Adrenal gland (tissue), 9 donors: ENCODE measurements at regions not wholly inside any gene's neighbourhood (a gene's known extent, or its start where the extent isn't known, plus 50 kb on each side); places are given as distances from the start of the nearest gene placed in this dataset.
"Not testable (repeated sequence)": the region's sequence is repeated elsewhere in the genome, so short reads cannot be mapped to it uniquely, and the experiment has no call there.

Experiments
- DNase-seq, 7 donors: peaks; one replicate each; pipeline ENCODE4 v3.0.0-alpha.2; 2019 to 2020
- H3K27ac ChIP-seq, 5 donors: fragments of 200-600 bp; sonication (generic) in 4 of 5; 1 replicate in 3 of 5; 2 replicates in 2 of 5; pipeline versions ENCODE4 v1.5.1 to v1.8.0; 2016 to 2020; ENCODE audit warnings: mild to moderate bottlenecking in 1 of 5
- H3K27me3 ChIP-seq: fragments of 200-600 bp; 2 replicates; pipeline ENCODE4 v1.8.0; 2021
- H3K36me3 ChIP-seq, 2 donors: fragments of 200-600 bp; replicated peaks in 1 of 2; 1 replicate in 1 of 2; 2 replicates in 1 of 2; pipeline versions ENCODE4 v1.5.1 to v1.8.0; 2018 to 2022
- H3K4me1 ChIP-seq, 2 donors: fragments of 200-600 bp; replicated peaks in 1 of 2; 1 replicate in 1 of 2; 2 replicates in 1 of 2; pipeline versions ENCODE4 v1.5.1 to v1.8.0; 2018 to 2021
- H3K4me3 ChIP-seq, 4 donors: fragments of 200-600 bp; sonication (generic) in 3 of 4; one replicate each; pipeline ENCODE4 v1.5.1; 2016 to 2018
- H3K9me3 ChIP-seq, 3 donors: fragments of 200-600 bp; sonication (generic) in 1 of 3; replicated peaks in 1 of 3; 1 replicate in 2 of 3; 2 replicates in 1 of 3; pipeline versions ENCODE4 v1.5.1 to v1.8.0; 2016 to 2021
- POLR2A ChIP-seq, 2 donors: fragments of 450-650 bp; IDR thresholded peaks; one replicate each; pipeline ENCODE4 v1.6.1; 2017; ENCODE audit warnings: antibody characterized with exemption in 2 of 2, mild to moderate bottlenecking in 2 of 2, moderate library complexity in 1 of 2
- WGBS, 4 donors: extraction: QIAGEN DNeasy Blood & Tissue Kit in 2 of 4; methylation state at CpG; one replicate each; pipeline versions ENCODE4 v1.1.5 to v1.1.7; 2013 to 2017; 5-methylcytosine and 5-hydroxymethylcytosine counted together
- intact Hi-C, 2 donors: fragments of 100-400 bp; cut with DNase I; formaldehyde crosslinking; loops; one replicate each; pipeline versions ENCODE4 v1.14.1 to v1.15.0; 2022 to 2023
- TF ChIP-seq, protein P1 (sequence below), 6 experiments: fragments of 450-650 bp in 4 of 6; fragments of 200-600 bp in 2 of 6; sonication (generic) in 1 of 6; IDR thresholded peaks; 1 replicate in 5 of 6; 2 replicates in 1 of 6; pipeline versions ENCODE4 v1.5.1 to v1.8.0; 2016 to 2021; ENCODE audit warnings: antibody characterized with exemption in 6 of 6, mild to moderate bottlenecking in 2 of 6, moderate library complexity in 1 of 6
- donor health status: healthy with polysubstance abuse.
- donor health status: Bipolar disorder and iron deficiency.
- donor health status: DM: yes; HTN: yes; CAD: no.
- donor health status: DM: no; HTN: no; CAD: no.
- donor health status: DM: no; HTN: no; CAD: no.

DNA sequence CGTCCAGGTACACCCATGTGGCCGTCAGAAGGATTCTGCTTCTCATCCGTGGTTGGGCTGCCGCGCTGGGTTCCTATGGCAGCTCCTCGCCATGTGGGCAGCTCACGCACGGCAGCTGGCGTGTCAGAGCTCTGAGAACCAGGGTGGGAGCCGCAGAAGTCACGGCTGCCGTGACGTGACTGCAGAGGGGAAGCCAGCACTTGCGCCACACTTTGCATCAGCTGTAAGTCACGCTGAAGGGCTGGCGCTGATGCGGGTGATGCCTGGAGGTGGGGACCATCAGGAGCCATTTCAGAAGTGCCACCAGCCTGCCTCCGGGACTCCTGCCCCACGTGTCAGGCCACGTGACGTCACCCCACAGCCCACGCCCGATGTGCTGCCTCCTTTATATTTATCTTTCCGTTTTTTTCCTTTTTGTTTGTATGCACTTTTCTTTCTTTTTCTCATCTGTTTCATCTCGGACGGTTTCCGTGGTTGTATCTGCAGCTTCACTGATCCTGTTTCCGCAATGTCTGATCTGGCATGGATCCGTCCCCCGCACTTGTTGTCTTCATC is 133.2 kb downstream of the IGLL1 start:
- no peaks in the 10 kb centered on the region for H3K27me3 ChIP-seq
- no peak for DNase-seq
- no peaks in the 10 kb centered on the region for H3K4me1 ChIP-seq
- no peak overlapping the region for H3K4me3 ChIP-seq
- H3K27ac ChIP-seq = no peak overlapping the region
- no peaks in the 10 kb centered on the region for H3K36me3 ChIP-seq
- H3K9me3 ChIP-seq = no peaks in the 10 kb centered on the region
- no peak for TF ChIP-seq POLR2A (IDR thresholded peaks at IDR 0.05)
- TF ChIP-seq, protein P1, sequence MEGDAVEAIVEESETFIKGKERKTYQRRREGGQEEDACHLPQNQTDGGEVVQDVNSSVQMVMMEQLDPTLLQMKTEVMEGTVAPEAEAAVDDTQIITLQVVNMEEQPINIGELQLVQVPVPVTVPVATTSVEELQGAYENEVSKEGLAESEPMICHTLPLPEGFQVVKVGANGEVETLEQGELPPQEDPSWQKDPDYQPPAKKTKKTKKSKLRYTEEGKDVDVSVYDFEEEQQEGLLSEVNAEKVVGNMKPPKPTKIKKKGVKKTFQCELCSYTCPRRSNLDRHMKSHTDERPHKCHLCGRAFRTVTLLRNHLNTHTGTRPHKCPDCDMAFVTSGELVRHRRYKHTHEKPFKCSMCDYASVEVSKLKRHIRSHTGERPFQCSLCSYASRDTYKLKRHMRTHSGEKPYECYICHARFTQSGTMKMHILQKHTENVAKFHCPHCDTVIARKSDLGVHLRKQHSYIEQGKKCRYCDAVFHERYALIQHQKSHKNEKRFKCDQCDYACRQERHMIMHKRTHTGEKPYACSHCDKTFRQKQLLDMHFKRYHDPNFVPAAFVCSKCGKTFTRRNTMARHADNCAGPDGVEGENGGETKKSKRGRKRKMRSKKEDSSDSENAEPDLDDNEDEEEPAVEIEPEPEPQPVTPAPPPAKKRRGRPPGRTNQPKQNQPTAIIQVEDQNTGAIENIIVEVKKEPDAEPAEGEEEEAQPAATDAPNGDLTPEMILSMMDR (IDR thresholded peaks at IDR 0.05) = no peak
- 91 to 95% (median 94%) methylated on average over 15 to 30 of the region's 30 CpGs for WGBS, 4 donors
- intact Hi-C loops = no loop called here

DNA sequence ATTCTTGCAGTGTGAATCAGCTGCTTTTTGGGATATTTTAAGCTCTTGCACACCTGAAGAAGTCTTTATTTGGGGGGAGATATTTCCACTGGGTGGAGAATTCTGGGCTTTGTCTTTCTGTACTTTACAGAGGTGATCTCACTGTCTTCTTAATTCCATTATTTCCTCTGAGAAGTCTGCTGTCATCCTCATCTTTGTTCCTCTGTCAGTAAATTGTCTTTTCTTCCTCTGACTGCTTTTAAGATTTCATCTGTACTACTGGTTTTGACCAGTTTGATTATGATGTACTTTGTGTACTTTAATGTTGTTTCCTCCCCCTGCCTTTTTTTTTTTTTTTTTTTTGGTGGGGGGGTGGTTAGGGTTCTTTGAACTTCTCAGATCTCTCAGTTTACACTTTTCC is 133.9 kb downstream of the IGLL1 start:
- DNase-seq, H3K36me3 ChIP-seq, H3K27me3 ChIP-seq, intact Hi-C loops, H3K4me3 ChIP-seq, H3K9me3 ChIP-seq, H3K27ac ChIP-seq, H3K4me1 ChIP-seq: not testable (repeated sequence)

DNA sequence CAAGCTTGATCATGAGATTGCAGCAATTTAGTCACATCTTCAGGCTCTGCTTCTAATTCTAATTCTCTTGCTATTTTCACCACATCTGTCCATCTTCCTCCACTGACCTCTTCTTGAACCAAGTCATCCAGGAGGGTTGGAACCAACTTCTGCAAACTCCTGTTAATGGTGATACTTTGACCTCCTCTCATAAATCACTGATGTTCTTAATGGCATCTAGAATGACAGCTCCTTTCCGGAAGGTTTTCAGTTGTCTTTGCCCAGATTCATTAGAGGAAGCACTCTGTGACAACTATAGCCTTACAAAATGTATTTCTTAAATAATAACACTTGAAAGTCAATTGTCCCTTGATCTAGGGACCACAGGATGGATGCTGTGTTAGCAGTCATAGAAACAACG is 136.2 kb downstream of the IGLL1 start:
- DNase-seq, H3K27ac ChIP-seq, H3K9me3 ChIP-seq, H3K4me1 ChIP-seq, H3K27me3 ChIP-seq, intact Hi-C loops, H3K36me3 ChIP-seq, H3K4me3 ChIP-seq: not testable (repeated sequence)
- 50 to 69% (median 54%) methylated on average over 1 to 2 of the region's 2 CpGs for WGBS, 4 donors

DNA sequence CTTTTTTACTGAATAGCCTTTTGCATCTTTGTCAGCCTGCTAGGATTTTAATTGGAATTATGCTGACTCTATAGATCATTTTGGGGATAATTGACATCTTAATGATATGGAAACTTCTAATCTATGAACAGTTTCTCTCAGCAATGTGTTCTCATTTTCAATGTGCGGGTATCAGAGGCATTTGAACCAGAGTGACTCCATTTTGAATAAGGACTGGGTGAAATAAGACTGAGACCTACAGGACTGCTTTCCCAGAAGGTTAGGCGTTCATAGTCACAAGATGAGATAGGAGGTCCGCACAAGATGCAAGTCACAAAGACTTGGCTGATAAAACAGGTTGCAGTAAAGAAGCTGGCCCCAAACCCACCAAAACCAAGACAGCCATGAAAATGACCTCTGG is 140.5 kb downstream of the IGLL1 start:
- H3K4me3 ChIP-seq, H3K27me3 ChIP-seq, H3K4me1 ChIP-seq, intact Hi-C loops, H3K36me3 ChIP-seq, H3K9me3 ChIP-seq, DNase-seq, H3K27ac ChIP-seq: not testable (repeated sequence)
- 87 to 90% (median 88%) methylated on average over 3 of the region's 3 CpGs for WGBS, 4 donors

DNA sequence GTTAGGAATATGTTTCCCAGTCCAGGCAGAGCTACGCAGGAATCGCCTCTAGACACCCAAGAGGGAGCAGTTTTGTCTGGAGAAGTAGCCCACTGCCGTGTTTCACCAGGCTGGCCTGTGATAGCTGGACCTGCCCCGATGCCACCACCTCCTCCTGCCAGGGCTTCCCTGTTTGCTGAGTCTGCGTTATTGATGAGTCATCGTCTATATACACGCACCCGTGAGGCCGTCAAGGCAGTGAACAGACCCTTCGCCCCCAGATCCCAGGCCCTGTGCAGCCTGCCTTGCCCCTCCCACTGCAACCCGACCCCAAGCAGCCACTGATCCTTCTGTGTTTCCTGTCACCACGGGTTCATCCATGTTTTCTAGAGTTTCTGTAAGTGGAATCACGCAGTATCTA is 141.9 kb downstream of the IGLL1 start:
- Histone ChIP-seq H3K27ac (no peak overlapping the region), H3K4me3 (no peak overlapping the region), H3K9me3 (no peaks in the 10 kb centered on the region), H3K36me3 (no peaks in the 10 kb centered on the region), H3K4me1 (no peaks in the 10 kb centered on the region), H3K27me3 (no peaks in the 10 kb centered on the region)
- intact Hi-C loops = no loop called here
- 42 to 74% (median 70%) methylated on average over 11 to 13 of the region's 13 CpGs for WGBS, 4 donors
- DNase-seq = no peak
- TF ChIP-seq POLR2A (IDR thresholded peaks at IDR 0.05) = no peak
- TF ChIP-seq, protein P1 (IDR thresholded peaks at IDR 0.05) = no peak

DNA sequence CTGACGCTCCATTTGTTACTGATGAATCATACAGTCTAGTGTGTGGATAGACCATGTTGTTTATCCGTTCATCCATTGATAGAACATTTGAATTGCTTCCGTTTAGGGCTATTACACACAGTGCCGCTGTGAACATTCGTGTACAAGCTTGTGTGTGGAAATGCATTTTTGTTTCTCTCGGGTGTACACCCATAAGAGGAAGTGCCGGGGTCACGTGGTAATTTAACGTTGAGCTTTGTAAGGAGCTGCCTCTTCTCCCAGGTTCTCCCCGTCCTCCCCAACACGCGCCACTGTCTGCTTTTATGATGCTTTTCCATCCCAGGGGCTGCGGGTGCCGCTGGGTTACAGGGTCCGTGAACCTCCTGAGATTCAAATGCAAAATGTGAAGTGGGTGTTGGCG is 142.3 kb downstream of the IGLL1 start:
- H3K27me3 ChIP-seq = no peaks in the 10 kb centered on the region
- no peak for TF ChIP-seq POLR2A (IDR thresholded peaks at IDR 0.05)
- TF ChIP-seq, protein P1 (IDR thresholded peaks at IDR 0.05) = no peak
- H3K36me3 ChIP-seq = no peaks in the 10 kb centered on the region
- H3K4me1 ChIP-seq = no peaks in the 10 kb centered on the region
- WGBS, 4 donors = 87 to 89% (median 89%) methylated on average over 16 of the region's 16 CpGs
- H3K4me3 ChIP-seq = no peak overlapping the region
- no peaks in the 10 kb centered on the region for H3K9me3 ChIP-seq
- DNase-seq = no peak
- no peak overlapping the region for H3K27ac ChIP-seq
- intact Hi-C loops = no loop called here

DNA sequence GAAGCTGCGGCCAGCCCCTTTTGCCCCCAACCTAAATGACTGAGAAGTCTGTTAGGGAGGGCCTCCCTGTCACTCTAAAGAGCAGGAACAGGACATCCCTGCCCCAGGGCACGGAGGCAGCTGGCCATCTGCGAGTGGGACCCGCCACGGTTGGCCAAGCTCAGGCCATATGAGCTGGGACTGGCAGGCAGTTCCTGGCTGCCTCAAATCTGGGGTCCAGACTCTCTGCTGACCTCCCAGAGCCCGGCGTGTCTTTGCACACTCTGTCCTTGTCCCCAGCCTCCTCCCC is 143.0 kb downstream of the IGLL1 start:
- intact Hi-C loops, H3K27me3 ChIP-seq, H3K9me3 ChIP-seq, H3K27ac ChIP-seq, H3K36me3 ChIP-seq, H3K4me1 ChIP-seq, DNase-seq, H3K4me3 ChIP-seq: not testable (repeated sequence)
- 92 to 95% (median 92%) methylated on average over 3 to 7 of the region's 7 CpGs; no CpG with 5 or more reads in 1 of the 4 donors for WGBS, 4 donors

DNA sequence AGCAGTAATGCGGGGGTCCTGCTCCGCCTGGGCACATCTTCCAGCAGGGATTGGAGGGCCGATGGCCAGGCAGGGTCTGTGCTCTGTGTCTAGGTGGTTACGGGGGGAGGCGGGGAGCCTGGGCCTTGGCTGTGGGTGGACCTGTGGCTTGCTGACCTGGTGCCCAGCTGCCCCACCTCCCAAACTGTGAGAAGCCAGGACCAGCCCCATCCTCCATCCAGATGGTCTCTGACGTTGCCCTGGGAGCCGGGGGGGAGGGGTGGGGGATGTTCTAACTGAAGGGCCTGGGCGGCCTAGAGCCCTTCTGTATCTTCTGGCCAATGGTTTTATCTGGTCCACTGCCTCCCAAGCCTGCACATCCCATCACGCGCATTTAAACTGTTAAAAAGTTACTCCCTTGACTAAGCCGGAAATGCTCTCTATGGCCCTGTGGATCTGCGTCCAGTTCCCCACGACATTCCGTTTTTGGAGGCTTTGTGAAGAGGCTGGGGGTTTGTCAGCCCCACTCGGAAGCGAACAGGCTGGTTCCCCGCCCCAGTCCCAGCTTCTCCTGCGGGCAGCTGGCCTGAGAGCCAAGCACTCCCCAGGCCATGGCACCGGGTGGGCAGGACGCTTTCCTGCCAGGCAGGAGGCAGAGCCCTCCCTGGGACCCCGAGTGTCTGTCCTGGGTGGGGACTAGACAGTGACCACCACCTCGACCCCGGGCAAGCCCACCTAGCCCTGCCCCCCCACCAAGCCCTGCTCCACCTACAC is 143.6 kb downstream of the IGLL1 start:
- WGBS, 4 donors = 75 to 84% (median 80%) methylated on average over 12 to 23 of the region's 23 CpGs
- H3K4me1 ChIP-seq, H3K36me3 ChIP-seq, H3K4me3 ChIP-seq, intact Hi-C loops, H3K27ac ChIP-seq, H3K9me3 ChIP-seq, H3K27me3 ChIP-seq, DNase-seq: not testable (repeated sequence)
